CD14-positive monocyte (primary cell): ENCODE measurements at regions not wholly inside any gene's neighbourhood (a gene's known extent, or its start where the extent isn't known, plus 50 kb on each side); places are given as distances from the start of the nearest gene placed in this dataset.

Experiments
- DNase-seq, 3 donors: peaks; one replicate each; pipeline ENCODE4 v3.0.0-alpha.2; 2011 to 2022
- H2AFZ ChIP-seq: 2 replicates; pipeline ENCODE4 v1.6.0; 2012; ENCODE audit warnings: mild to moderate bottlenecking, low read depth, low read length, inconsistent platforms; ENCODE audit not compliant: insufficient read depth, poor library complexity, severe bottlenecking
- H3K27ac ChIP-seq, 2 donors: 1 replicate in 1 of 2; 2 replicates in 1 of 2; pipeline ENCODE4 v1.5.1; 2012 to 2013; ENCODE audit warnings: low read length in 2 of 2, control low read depth in 1 of 2, inconsistent platforms in 1 of 2, low read depth in 1 of 2, mild to moderate bottlenecking in 1 of 2
- H3K27me3 ChIP-seq, 2 donors: one replicate each; pipeline versions ENCODE4 v1.6.0 to v1.6.1; 2011 to 2013; ENCODE audit warnings: low read length in 2 of 2; ENCODE audit not compliant: control insufficient read depth in 2 of 2, insufficient read depth in 2 of 2
- H3K36me3 ChIP-seq, 2 donors: replicated peaks in 1 of 2; 1 replicate in 1 of 2; 2 replicates in 1 of 2; pipeline versions ENCODE4 v1.5.1 to v1.6.1; 2012 to 2013; ENCODE audit warnings: low read length in 2 of 2, control low read depth in 1 of 2, inconsistent platforms in 1 of 2, mild to moderate bottlenecking in 1 of 2; ENCODE audit not compliant: insufficient read depth in 2 of 2, control insufficient read depth in 1 of 2
- H3K4me1 ChIP-seq, 2 donors: 1 replicate in 1 of 2; 2 replicates in 1 of 2; pipeline versions ENCODE4 v1.5.1 to v1.6.1; 2012 to 2013; ENCODE audit warnings: low read length in 2 of 2, control low read depth in 1 of 2, inconsistent platforms in 1 of 2, mild to moderate bottlenecking in 1 of 2, moderate library complexity in 1 of 2; ENCODE audit not compliant: insufficient read depth in 2 of 2, control insufficient read depth in 1 of 2
- H3K4me2 ChIP-seq: replicated peaks from 2 replicates; pipeline ENCODE3; 2012; ENCODE audit warnings: low read length, moderate library complexity, mild to moderate bottlenecking; ENCODE audit not compliant: poor library complexity, severe bottlenecking; ENCODE audit errors: extremely low read depth
- H3K4me3 ChIP-seq, 3 experiments: fragments of 200-600 bp in 1 of 3; sonication (generic) in 1 of 3; replicated peaks in 1 of 3; 1 replicate in 2 of 3; 2 replicates in 1 of 3; pipeline ENCODE4 v1.5.1; 2011 to 2013; ENCODE audit warnings: low read length in 3 of 3, mild to moderate bottlenecking in 3 of 3, control low read depth in 2 of 3, low read depth in 2 of 3, inconsistent platforms in 1 of 3, moderate library complexity in 1 of 3
- H3K79me2 ChIP-seq: 2 replicates; pipeline ENCODE4 v1.6.0; 2012; ENCODE audit warnings: mild to moderate bottlenecking, control low read depth, inconsistent platforms, low read length, moderate library complexity; ENCODE audit not compliant: insufficient read depth
- H3K9ac ChIP-seq: 2 replicates; pipeline ENCODE4 v1.6.0; 2017; ENCODE audit warnings: low read length, mild to moderate bottlenecking; ENCODE audit not compliant: insufficient read depth, poor library complexity, severe bottlenecking
- H3K9me3 ChIP-seq, 2 donors: replicated peaks in 1 of 2; 1 replicate in 1 of 2; 2 replicates in 1 of 2; pipeline versions ENCODE4 v1.5.1 to v1.6.1; 2012 to 2013; ENCODE audit warnings: low read length in 2 of 2, control low read depth in 1 of 2; ENCODE audit not compliant: control insufficient read depth in 1 of 2, insufficient read depth in 1 of 2
- H4K20me1 ChIP-seq: 2 replicates; pipeline ENCODE4 v1.6.0; 2012; ENCODE audit warnings: mild to moderate bottlenecking, low read length, control low read depth, moderate library complexity; ENCODE audit not compliant: insufficient read depth
- H3K27ac Mint-ChIP-seq, 7 donors: one replicate each; pipeline ENCODE4 v1.8.0; 2020; ENCODE audit warnings: mild to moderate bottlenecking in 7 of 7, mixed read lengths in 7 of 7, moderate library complexity in 6 of 7, inconsistent platforms in 2 of 7
- H3K27me3 Mint-ChIP-seq, 3 donors: one replicate each; pipeline ENCODE4 v1.8.0; 2021 to 2022; ENCODE audit warnings: low read depth in 3 of 3, mild to moderate bottlenecking in 3 of 3, mixed read lengths in 3 of 3, moderate library complexity in 3 of 3, inconsistent platforms in 1 of 3
- H3K36me3 Mint-ChIP-seq, 2 donors: one replicate each; pipeline ENCODE4 v1.8.0; 2020; ENCODE audit warnings: mixed read lengths in 2 of 2, inconsistent platforms in 1 of 2, mild to moderate bottlenecking in 1 of 2
- H3K4me1 Mint-ChIP-seq: one replicate; pipeline ENCODE4 v1.8.0; 2020; ENCODE audit warnings: mild to moderate bottlenecking, mixed read lengths
- H3K4me3 Mint-ChIP-seq, 2 donors: one replicate each; pipeline ENCODE4 v1.8.0; 2020; ENCODE audit warnings: mild to moderate bottlenecking in 2 of 2, mixed read lengths in 2 of 2, moderate library complexity in 1 of 2
- H3K9me3 Mint-ChIP-seq, 7 donors: one replicate each; pipeline ENCODE4 v1.8.0; 2020 to 2022; ENCODE audit warnings: mixed read lengths in 7 of 7, mild to moderate bottlenecking in 6 of 7, moderate library complexity in 6 of 7, inconsistent platforms in 2 of 7
- WGBS: methylation state at CpG from one replicate; pipeline ENCODE4 v1.1.5; 2013; ENCODE audit warnings: missing lambda C conversion rate; ENCODE audit not compliant: insufficient coverage; 5-methylcytosine and 5-hydroxymethylcytosine counted together
- intact Hi-C, 2 donors: fragments of 100-400 bp; cut with micrococcal nuclease; formaldehyde crosslinking; loops; one replicate each; pipeline versions ENCODE4 v1.15.0 to v1.15.1; 2023
- TF ChIP-seq, protein P1 (sequence below): fragments of 200-600 bp; IDR thresholded peaks from one replicate; pipeline ENCODE4 v1.8.0; 2022; ENCODE audit warnings: antibody characterized with exemption, mild to moderate bottlenecking

DNA sequence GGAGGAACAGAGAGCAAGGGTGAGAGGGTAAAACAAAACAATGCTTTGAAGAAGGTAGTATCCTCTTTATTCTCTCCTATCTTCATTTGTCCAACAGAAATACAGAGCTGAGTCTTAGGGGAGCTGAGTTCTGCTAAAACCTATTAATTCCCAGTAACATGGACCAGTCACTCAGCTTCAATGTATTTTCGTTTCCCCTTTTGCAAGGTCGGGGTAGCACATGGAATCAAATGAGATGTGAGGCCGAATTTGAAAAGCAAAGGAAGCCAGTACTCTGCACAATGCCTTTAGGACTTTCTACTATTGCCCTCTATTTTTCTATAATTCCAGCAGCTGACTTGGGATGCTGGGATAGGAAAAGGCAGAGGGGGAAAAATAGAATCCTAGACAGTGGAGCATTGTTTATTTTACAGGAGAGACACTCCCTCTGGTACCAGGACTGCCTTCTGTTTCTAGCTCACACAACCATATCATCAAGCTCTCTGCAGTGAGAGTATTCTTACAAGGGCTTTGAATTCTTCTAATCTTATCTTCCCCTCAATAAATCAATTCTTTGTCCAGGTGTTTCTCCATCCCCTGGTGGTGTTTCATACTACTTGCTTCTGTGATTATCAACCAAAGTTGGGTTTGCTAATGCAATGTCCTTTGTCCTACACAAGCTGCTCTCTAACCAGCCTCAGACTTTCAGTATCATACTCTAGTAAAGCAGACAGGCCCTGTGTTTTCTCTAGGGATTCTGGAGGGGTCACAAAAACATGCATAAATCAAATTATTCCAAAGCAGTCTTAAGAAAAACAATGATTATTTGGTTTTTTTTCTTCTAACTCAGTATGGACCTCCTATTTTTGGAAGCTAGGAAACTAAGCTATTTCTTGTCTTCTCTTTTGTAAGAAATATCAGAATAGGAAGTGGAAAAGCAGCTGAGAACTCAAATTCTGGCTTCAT lies 341.5 kb downstream of the OSTF1 start:
- Histone ChIP-seq H3K79me2 (no peaks in the 10 kb centered on the region), H2AFZ (no peak overlapping the region), H3K9ac (no peak overlapping the region), H3K36me3 (no peaks in the 10 kb centered on the region), H3K4me2 (no peak overlapping the region), H3K27me3 (no peaks in the 10 kb centered on the region), H3K9me3 (no peaks in the 10 kb centered on the region), H3K4me1 (no peaks in the 10 kb centered on the region), H3K27ac (no peak overlapping the region), H4K20me1 (no peaks in the 10 kb centered on the region), H3K4me3 (no peak overlapping the region)
- DNase-seq, result no peak
- Mint-ChIP-seq H3K27ac (no peak overlapping the region), H3K4me3 (no peak overlapping the region), H3K36me3 (no peaks in the 10 kb centered on the region), H3K9me3 (peaks cover 0 to 7% (median 2%) of the 10 kb centered on the region in 7 donors), H3K27me3 (peaks cover 1 to 6% (median 2%) of the 10 kb centered on the region in 3 donors), H3K4me1 (no peaks in the 10 kb centered on the region)
- TF ChIP-seq, protein P1, sequence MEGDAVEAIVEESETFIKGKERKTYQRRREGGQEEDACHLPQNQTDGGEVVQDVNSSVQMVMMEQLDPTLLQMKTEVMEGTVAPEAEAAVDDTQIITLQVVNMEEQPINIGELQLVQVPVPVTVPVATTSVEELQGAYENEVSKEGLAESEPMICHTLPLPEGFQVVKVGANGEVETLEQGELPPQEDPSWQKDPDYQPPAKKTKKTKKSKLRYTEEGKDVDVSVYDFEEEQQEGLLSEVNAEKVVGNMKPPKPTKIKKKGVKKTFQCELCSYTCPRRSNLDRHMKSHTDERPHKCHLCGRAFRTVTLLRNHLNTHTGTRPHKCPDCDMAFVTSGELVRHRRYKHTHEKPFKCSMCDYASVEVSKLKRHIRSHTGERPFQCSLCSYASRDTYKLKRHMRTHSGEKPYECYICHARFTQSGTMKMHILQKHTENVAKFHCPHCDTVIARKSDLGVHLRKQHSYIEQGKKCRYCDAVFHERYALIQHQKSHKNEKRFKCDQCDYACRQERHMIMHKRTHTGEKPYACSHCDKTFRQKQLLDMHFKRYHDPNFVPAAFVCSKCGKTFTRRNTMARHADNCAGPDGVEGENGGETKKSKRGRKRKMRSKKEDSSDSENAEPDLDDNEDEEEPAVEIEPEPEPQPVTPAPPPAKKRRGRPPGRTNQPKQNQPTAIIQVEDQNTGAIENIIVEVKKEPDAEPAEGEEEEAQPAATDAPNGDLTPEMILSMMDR, result no peak
- no CpG with 5 or more reads among the region's 3 CpGs for WGBS
- intact Hi-C loops, result loop anchor here in 1 of 2 donors (10.0 kb wide), 1 partner anchor 55 kb away; no protein-coding TSS in a partner anchor

DNA sequence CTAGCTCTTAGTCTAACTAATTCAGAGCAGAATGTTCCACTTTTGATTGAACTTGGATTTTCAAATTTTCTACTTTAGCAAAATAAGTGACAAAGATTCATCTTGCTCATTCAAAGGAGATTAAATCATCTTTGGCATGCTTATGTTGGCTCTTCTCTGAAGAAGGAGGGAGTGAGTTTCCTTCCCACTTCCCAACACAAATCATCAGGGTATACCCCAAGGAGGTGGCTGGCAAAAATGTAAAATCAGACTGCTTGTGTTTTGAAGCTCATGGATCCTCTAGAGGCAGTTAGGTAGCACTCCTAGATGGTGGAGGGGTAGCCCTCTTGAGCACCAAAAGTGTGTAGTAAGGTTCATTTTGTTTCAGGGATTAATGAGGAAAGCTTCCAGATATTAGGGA lies 343.1 kb downstream of the OSTF1 start:
- TF ChIP-seq, protein P1, result no peak
- Mint-ChIP-seq H3K27ac (no peak overlapping the region), H3K27me3 (peaks cover 1 to 4% (median 1%) of the 10 kb centered on the region in 3 donors), H3K4me3 (no peak overlapping the region), H3K4me1 (no peaks in the 10 kb centered on the region), H3K9me3 (peaks cover 0 to 7% (median 0%) of the 10 kb centered on the region in 7 donors), H3K36me3 (no peaks in the 10 kb centered on the region)
- H3K27me3 ChIP-seq, result no peaks in the 10 kb centered on the region
- H3K79me2 ChIP-seq, result no peaks in the 10 kb centered on the region
- DNase-seq, result no peak
- no peak overlapping the region for H2AFZ ChIP-seq
- H3K36me3 ChIP-seq, result no peaks in the 10 kb centered on the region
- H3K4me2 ChIP-seq, result no peak overlapping the region
- intact Hi-C loops, result loop anchor here in 1 of 2 donors (10.0 kb wide), 1 partner anchor 53 kb away; no protein-coding TSS in a partner anchor
- no peak overlapping the region for H3K9ac ChIP-seq
- no peak overlapping the region for H3K27ac ChIP-seq
- no peaks in the 10 kb centered on the region for H3K9me3 ChIP-seq
- H3K4me1 ChIP-seq, result no peaks in the 10 kb centered on the region
- H4K20me1 ChIP-seq, result no peaks in the 10 kb centered on the region
- no peak overlapping the region for H3K4me3 ChIP-seq
